Stomach smooth muscle (tissue), 2 donors: ENCODE measurements at regions not wholly inside any gene's neighbourhood (a gene's known extent, or its start where the extent isn't known, plus 50 kb on each side); places are given as distances from the start of the nearest gene placed in this dataset.

Source experiments
- H3K27ac ChIP-seq: one replicate; pipeline ENCODE4 v1.7.0; 2013; ENCODE audit warnings: mild to moderate bottlenecking, low read length, inconsistent platforms
- H3K27me3 ChIP-seq, 2 donors: one replicate each; pipeline ENCODE4 v1.7.0; 2013; ENCODE audit warnings: low read length in 2 of 2; ENCODE audit not compliant: insufficient read depth in 2 of 2, control insufficient read depth in 1 of 2
- H3K36me3 ChIP-seq, 2 donors: one replicate each; pipeline ENCODE4 v1.7.0; 2013; ENCODE audit warnings: low read length in 2 of 2; ENCODE audit not compliant: control insufficient read depth in 2 of 2, insufficient read depth in 2 of 2
- H3K4me1 ChIP-seq: one replicate; pipeline ENCODE4 v1.7.0; 2013; ENCODE audit warnings: low read length; ENCODE audit not compliant: control insufficient read depth, insufficient read depth
- H3K4me3 ChIP-seq, 2 donors: one replicate each; pipeline ENCODE4 v1.7.0; 2013; ENCODE audit warnings: low read length in 2 of 2
- H3K9ac ChIP-seq, 2 donors: one replicate each; pipeline ENCODE4 v1.7.0; 2013; ENCODE audit warnings: low read length in 2 of 2, mild to moderate bottlenecking in 1 of 2
- H3K9me3 ChIP-seq, 2 donors: one replicate each; pipeline ENCODE4 v1.7.0; 2013; ENCODE audit warnings: low read length in 2 of 2; ENCODE audit not compliant: control insufficient read depth in 2 of 2
- donor health status: healthy.
- donor health status: Pancreatic carcinoma.

DNA sequence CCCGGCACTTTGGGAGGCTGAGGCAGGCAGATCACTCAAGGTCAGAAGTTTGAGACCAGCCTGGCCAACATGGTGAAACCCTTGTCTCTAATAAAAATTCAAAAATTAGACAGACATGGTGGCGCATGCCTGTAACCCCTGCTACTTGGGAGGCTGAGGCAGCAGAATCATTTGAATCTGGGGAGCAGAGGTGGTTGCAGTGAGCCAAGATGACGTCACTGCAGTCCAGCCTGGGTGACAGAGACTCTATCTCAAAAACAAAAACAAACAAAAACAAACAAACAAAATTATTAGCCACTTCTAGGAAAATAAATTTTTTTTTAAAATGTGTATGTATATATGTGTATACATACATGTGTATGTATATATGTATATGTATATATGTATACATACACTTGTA lies 320.3 kb upstream of the ADGRL4 start:
- no peaks in the 10 kb centered on the region for H3K36me3 ChIP-seq
- no peaks in the 10 kb centered on the region for H3K27me3 ChIP-seq
- no peak overlapping the region for H3K9ac ChIP-seq
- H3K4me3 ChIP-seq: no peak overlapping the region
- no peaks in the 10 kb centered on the region for H3K4me1 ChIP-seq
- no peak overlapping the region for H3K27ac ChIP-seq
- no peaks in the 10 kb centered on the region for H3K9me3 ChIP-seq

GRCh38 chr1:79325705-79326104 lies 319.2 kb upstream of the ADGRL4 start:
- H3K4me3 ChIP-seq: no peak overlapping the region
- no peaks in the 10 kb centered on the region for H3K27me3 ChIP-seq
- no peaks in the 10 kb centered on the region for H3K9me3 ChIP-seq
- H3K4me1 ChIP-seq: no peaks in the 10 kb centered on the region
- H3K36me3 ChIP-seq: no peaks in the 10 kb centered on the region
- H3K9ac ChIP-seq: no peak overlapping the region
- no peak overlapping the region for H3K27ac ChIP-seq

GRCh38 chr1:79325126-79325525 lies 318.6 kb upstream of the ADGRL4 start:
- Histone ChIP-seq H3K27ac (no peak overlapping the region), H3K27me3 (no peaks in the 10 kb centered on the region), H3K36me3 (no peaks in the 10 kb centered on the region), H3K9me3 (no peaks in the 10 kb centered on the region), H3K9ac (no peak overlapping the region), H3K4me1 (no peaks in the 10 kb centered on the region), H3K4me3 (no peak overlapping the region)

DNA sequence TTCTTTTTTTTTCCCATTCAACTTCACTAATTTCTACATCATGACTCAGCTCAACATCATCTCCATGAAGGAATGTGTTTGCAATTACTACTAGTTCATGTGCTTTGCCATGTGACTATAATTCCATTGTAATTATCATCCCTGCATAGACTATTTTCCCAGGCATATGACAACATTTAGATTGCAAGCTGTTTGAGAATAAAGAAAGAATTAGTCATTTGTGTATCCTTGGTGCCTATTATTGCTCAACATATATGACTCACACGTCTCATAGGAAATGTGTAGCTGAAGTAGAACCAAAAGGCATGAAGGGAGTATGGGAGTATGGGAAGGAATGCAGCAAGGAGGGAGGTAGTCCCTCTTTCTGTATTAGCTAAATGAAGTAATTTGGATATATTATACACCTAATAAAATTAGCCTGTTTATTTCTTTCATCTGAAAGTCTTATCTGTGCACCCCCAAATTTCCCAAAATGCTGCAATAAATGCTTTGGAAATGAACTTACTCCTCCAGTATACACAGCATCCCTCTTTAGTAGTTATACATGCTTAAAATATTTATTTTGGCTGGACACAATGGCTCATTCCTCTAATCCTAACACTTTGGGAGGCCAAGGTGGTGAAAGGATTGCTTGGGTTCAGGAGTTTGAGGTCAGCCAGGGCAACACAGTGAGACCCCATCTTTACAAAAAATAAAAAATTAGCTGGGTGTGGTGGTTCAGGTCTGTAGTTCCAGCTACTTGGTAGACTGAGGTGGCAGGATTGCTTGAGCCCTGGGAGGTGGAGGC lies 316.9 kb upstream of the ADGRL4 start:
- H3K27ac ChIP-seq: no peak overlapping the region
- H3K4me3 ChIP-seq: no peak overlapping the region
- H3K9ac ChIP-seq: no peak overlapping the region
- no peaks in the 10 kb centered on the region for H3K36me3 ChIP-seq
- no peaks in the 10 kb centered on the region for H3K4me1 ChIP-seq
- no peaks in the 10 kb centered on the region for H3K9me3 ChIP-seq
- H3K27me3 ChIP-seq: no peaks in the 10 kb centered on the region

GRCh38 chr1:79322511-79323027 lies 316.0 kb upstream of the ADGRL4 start:
- Histone ChIP-seq H3K4me1 (no peaks in the 10 kb centered on the region), H3K27me3 (no peaks in the 10 kb centered on the region), H3K4me3 (no peak overlapping the region), H3K9ac (no peak overlapping the region), H3K36me3 (no peaks in the 10 kb centered on the region), H3K9me3 (no peaks in the 10 kb centered on the region), H3K27ac (no peak overlapping the region)

- no peaks in the 10 kb centered on the region for H3K9me3 ChIP-seq
- no peaks in the 10 kb centered on the region for H3K4me1 ChIP-seq
- no peak overlapping the region for H3K9ac ChIP-seq
- H3K36me3 ChIP-seq: no peaks in the 10 kb centered on the region
- H3K4me3 ChIP-seq: no peak overlapping the region
- no peak overlapping the region for H3K27ac ChIP-seq
- H3K27me3 ChIP-seq: no peaks in the 10 kb centered on the region
Observed at GRCh38 chr1:79312438-79312837, 305.9 kb upstream of the ADGRL4 start.

GRCh38 chr1:79310609-79311008 lies 304.1 kb upstream of the ADGRL4 start:
- Histone ChIP-seq H3K4me1 (no peaks in the 10 kb centered on the region), H3K27ac (no peak overlapping the region), H3K9ac (no peak overlapping the region), H3K27me3 (no peaks in the 10 kb centered on the region), H3K4me3 (no peak overlapping the region), H3K36me3 (no peaks in the 10 kb centered on the region), H3K9me3 (no peaks in the 10 kb centered on the region)

GRCh38 chr1:79304131-79304530 lies 297.6 kb upstream of the ADGRL4 start:
- H3K9me3 ChIP-seq: no peaks in the 10 kb centered on the region
- H3K36me3 ChIP-seq: no peaks in the 10 kb centered on the region
- no peak overlapping the region for H3K4me3 ChIP-seq
- H3K4me1 ChIP-seq: no peaks in the 10 kb centered on the region
- no peak overlapping the region for H3K27ac ChIP-seq
- H3K9ac ChIP-seq: no peak overlapping the region
- H3K27me3 ChIP-seq: no peaks in the 10 kb centered on the region

DNA sequence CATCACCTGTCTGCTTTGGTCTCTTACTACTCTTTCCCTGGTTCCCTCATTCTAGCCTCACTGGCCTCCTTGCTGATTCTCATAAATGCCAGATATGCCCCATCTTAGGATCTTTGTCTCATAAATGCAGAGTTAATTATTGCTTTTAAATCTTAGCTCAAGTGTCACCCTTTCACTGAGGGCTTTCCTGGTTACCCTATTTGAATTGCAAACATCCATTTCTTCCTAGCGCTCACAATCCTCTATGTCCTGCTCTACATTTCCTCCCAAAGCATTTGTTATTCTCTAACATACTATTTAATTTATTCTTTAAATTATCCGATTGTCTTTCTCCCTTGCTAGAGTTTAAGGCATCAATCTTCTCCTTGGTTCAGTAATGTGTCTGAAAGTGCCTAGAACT lies 296.5 kb upstream of the ADGRL4 start:
- no peaks in the 10 kb centered on the region for H3K27me3 ChIP-seq
- no peak overlapping the region for H3K27ac ChIP-seq
- H3K9me3 ChIP-seq: no peaks in the 10 kb centered on the region
- no peak overlapping the region for H3K9ac ChIP-seq
- no peak overlapping the region for H3K4me3 ChIP-seq
- no peaks in the 10 kb centered on the region for H3K36me3 ChIP-seq
- no peaks in the 10 kb centered on the region for H3K4me1 ChIP-seq

DNA sequence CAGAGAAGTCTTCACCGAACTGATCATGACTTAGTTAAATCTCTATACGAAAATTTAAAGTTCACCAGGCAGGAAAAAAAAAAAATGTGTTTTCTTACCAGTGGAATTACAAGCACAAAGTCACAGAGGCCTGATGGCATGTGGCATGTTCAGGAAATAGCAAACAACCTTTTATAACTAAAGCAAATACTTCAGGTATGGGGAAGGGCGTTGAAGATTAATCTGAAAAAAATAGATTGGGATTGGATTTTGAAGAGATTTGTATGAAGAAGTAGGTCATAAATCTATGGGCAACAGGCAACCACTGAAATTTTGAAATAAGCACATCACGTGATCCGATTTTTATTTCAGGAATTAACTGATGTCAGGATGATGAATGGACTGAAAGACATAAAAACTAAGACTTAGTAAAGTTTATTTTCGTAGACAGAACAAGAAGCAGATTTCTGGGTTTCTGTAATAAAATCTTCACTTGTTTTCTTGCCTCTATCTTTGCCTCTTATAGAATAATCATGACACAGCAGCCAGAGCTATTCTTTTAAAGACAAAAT lies 295.9 kb upstream of the ADGRL4 start:
- no peaks in the 10 kb centered on the region for H3K9me3 ChIP-seq
- H3K4me3 ChIP-seq: no peak overlapping the region
- H3K9ac ChIP-seq: no peak overlapping the region
- H3K27ac ChIP-seq: no peak overlapping the region
- no peaks in the 10 kb centered on the region for H3K36me3 ChIP-seq
- H3K27me3 ChIP-seq: no peaks in the 10 kb centered on the region
- H3K4me1 ChIP-seq: no peaks in the 10 kb centered on the region

DNA sequence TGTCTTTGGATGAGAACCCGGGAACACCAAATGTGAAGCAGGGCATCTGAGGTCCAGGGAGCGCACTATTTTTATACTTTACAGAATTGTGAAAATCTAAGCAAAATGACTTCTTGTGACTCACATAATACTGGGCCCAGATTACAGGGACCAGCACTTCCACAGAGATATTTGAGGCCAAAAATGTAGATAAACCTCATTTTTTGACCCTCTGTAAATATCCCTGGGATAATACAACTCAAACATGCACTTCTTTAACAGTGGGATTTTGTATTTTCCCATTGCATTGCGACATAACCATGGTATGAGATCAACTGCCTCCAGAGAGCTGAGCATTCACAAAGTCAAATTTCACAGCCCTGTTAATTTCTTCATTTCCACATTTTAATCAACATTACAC lies 289.4 kb upstream of the ADGRL4 start:
- H3K9me3 ChIP-seq: no peaks in the 10 kb centered on the region
- no peaks in the 10 kb centered on the region for H3K4me1 ChIP-seq

More for the DNA sequence above, 289.4 kb upstream of the ADGRL4 start:
- Histone ChIP-seq H3K36me3 (no peaks in the 10 kb centered on the region), H3K4me3 (no peak overlapping the region), H3K27me3 (no peaks in the 10 kb centered on the region), H3K9ac (no peak overlapping the region), H3K27ac (no peak overlapping the region)
